ENCODE measurements at regions not wholly inside any gene's neighbourhood (a gene's known extent, or its start where the extent isn't known, plus 50 kb on each side); places are given as distances from the start of the nearest gene placed in this dataset.

GRCh38 chr3:20576228-20576627, 390.2 kb upstream of the SGO1 start:
- H3K27ac ChIP-seq (ENCODE audit: low read depth in 1 of 2, low read length in 2 of 2): no peak overlapping the region
- no peaks in the 10 kb centered on the region for H3K4me1 ChIP-seq (ENCODE audit: insufficient read depth, low read length)
- no peak for DNase-seq
- Mint-ChIP-seq H3K9me3 (peaks cover 5% of the 10 kb centered on the region), H3K4me3 (no peak overlapping the region), H3K36me3 (ENCODE audit: low read depth) (no peaks in the 10 kb centered on the region), H3K4me1 (ENCODE audit: low read depth) (no peaks in the 10 kb centered on the region), H3K27me3 (no peaks in the 10 kb centered on the region), H3K27ac (no peak overlapping the region)
- no peaks in the 10 kb centered on the region for H3K27me3 ChIP-seq (ENCODE audit: control insufficient read depth in 1 of 2, insufficient read depth in 2 of 2, low read length in 2 of 2)
- POLR2A ChIA-PET: no interaction called here
- H3K4me3 ChIP-seq (ENCODE audit: low read length): no peak overlapping the region
- no peak for TF ChIP-seq CTCF (IDR thresholded peaks at IDR 0.05)
- ATAC-seq (ENCODE audit: poor library complexity): no peak
- intact Hi-C loops (cut with DNase I, micrococcal nuclease): no loop called here
- peaks cover 0 to 6% of the 10 kb centered on the region in 2 experiments for H3K9me3 ChIP-seq (ENCODE audit: control insufficient read depth in 1 of 2, insufficient read depth in 1 of 2, low read length in 2 of 2)
- CTCF ChIA-PET: no interaction called here
- H3K36me3 ChIP-seq (ENCODE audit: insufficient read depth, low read length): no peaks in the 10 kb centered on the region

GRCh38 chr3:20575146-20575545, 389.1 kb upstream of the SGO1 start:
- no peak for TF ChIP-seq CTCF (IDR thresholded peaks at IDR 0.05)
- ChIA-PET CTCF (interaction anchor here (1.5 kb wide), 1 partner anchor 248 kb away, joined by 3 read pairs; no protein-coding TSS in a partner anchor), POLR2A (no interaction called here)
- Histone ChIP-seq H3K9me3 (ENCODE audit: control insufficient read depth in 1 of 2, insufficient read depth in 1 of 2, low read length in 2 of 2) (peaks cover 0 to 6% of the 10 kb centered on the region in 2 experiments), H3K27me3 (ENCODE audit: control insufficient read depth in 1 of 2, insufficient read depth in 2 of 2, low read length in 2 of 2) (no peaks in the 10 kb centered on the region), H3K4me3 (ENCODE audit: low read length) (no peak overlapping the region), H3K4me1 (ENCODE audit: insufficient read depth, low read length) (no peaks in the 10 kb centered on the region), H3K36me3 (ENCODE audit: insufficient read depth, low read length) (no peaks in the 10 kb centered on the region), H3K27ac (ENCODE audit: low read depth in 1 of 2, low read length in 2 of 2) (no peak overlapping the region)
- intact Hi-C loops (cut with DNase I, micrococcal nuclease): no loop called here
- no peak for DNase-seq
- Mint-ChIP-seq H3K4me1 (ENCODE audit: low read depth) (no peaks in the 10 kb centered on the region), H3K27me3 (no peaks in the 10 kb centered on the region), H3K4me3 (no peak overlapping the region), H3K27ac (no peak overlapping the region), H3K36me3 (ENCODE audit: low read depth) (no peaks in the 10 kb centered on the region), H3K9me3 (peaks cover 5% of the 10 kb centered on the region)
- no peak for ATAC-seq (ENCODE audit: poor library complexity)

- POLR2A ChIA-PET: no interaction called here
- Mint-ChIP-seq H3K27ac (no peak overlapping the region), H3K9me3 (peaks cover 5% of the 10 kb centered on the region), H3K4me3 (no peak overlapping the region), H3K27me3 (no peaks in the 10 kb centered on the region), H3K36me3 (ENCODE audit: low read depth) (no peaks in the 10 kb centered on the region), H3K4me1 (ENCODE audit: low read depth) (no peaks in the 10 kb centered on the region)
- Histone ChIP-seq H3K4me1 (ENCODE audit: insufficient read depth, low read length) (no peaks in the 10 kb centered on the region), H3K9me3 (ENCODE audit: control insufficient read depth in 1 of 2, insufficient read depth in 1 of 2, low read length in 2 of 2) (peaks cover 0 to 6% of the 10 kb centered on the region in 2 experiments), H3K4me3 (ENCODE audit: low read length) (no peak overlapping the region), H3K36me3 (ENCODE audit: insufficient read depth, low read length) (no peaks in the 10 kb centered on the region), H3K27ac (ENCODE audit: low read depth in 1 of 2, low read length in 2 of 2) (no peak overlapping the region), H3K27me3 (ENCODE audit: control insufficient read depth in 1 of 2, insufficient read depth in 2 of 2, low read length in 2 of 2) (no peaks in the 10 kb centered on the region)
- CTCF ChIA-PET: interaction anchor here (1.5 kb wide), 1 partner anchor 248 kb away, joined by 3 read pairs; no protein-coding TSS in a partner anchor
- intact Hi-C loops (cut with DNase I, micrococcal nuclease): no loop called here
- no peak for TF ChIP-seq CTCF (IDR thresholded peaks at IDR 0.05)
- no peak for DNase-seq
- ATAC-seq (ENCODE audit: poor library complexity): no peak
Observed at GRCh38 chr3:20574746-20575145, 388.7 kb upstream of the SGO1 start.
